MM.1S (cell line): ENCODE measurements at regions not wholly inside any gene's neighbourhood (a gene's known extent, or its start where the extent isn't known, plus 50 kb on each side); places are given as distances from the start of the nearest gene placed in this dataset.

Experiments
- DNase-seq: peaks from one replicate; pipeline ENCODE4 v3.0.0-alpha.2; 2015
- H2AFZ ChIP-seq: fragments of 300-600 bp; sonication (generic); 2 replicates; pipeline ENCODE4 v1.6.0; 2016; ENCODE audit warnings: antibody characterized with exemption, low read length
- H3F3A ChIP-seq: fragments of 300-600 bp; sonication (generic); 2 replicates; pipeline ENCODE4 v1.6.1; 2016; ENCODE audit warnings: mild to moderate bottlenecking, antibody characterized with exemption, low read length, moderate library complexity, mixed read lengths; ENCODE audit not compliant: insufficient read depth
- H3K27ac ChIP-seq: fragments of 300-600 bp; sonication (generic); 2 replicates; pipeline ENCODE4 v1.5.1; 2016; ENCODE audit warnings: mild to moderate bottlenecking, low read length
- H3K27me3 ChIP-seq: fragments of 300-600 bp; sonication (generic); replicated peaks from 2 replicates; pipeline ENCODE4 v1.6.0; 2016; ENCODE audit warnings: low read length; ENCODE audit not compliant: insufficient read depth
- H3K36me3 ChIP-seq: fragments of 300-600 bp; sonication (generic); replicated peaks from 2 replicates; pipeline ENCODE4 v1.6.1; 2016; ENCODE audit warnings: mild to moderate bottlenecking, low read length, mixed read lengths; ENCODE audit not compliant: insufficient read depth
- H3K4me1 ChIP-seq: fragments of 300-600 bp; sonication (generic); 2 replicates; pipeline ENCODE4 v1.6.1; 2016; ENCODE audit warnings: low read length, mixed read lengths
- H3K4me2 ChIP-seq: fragments of 300-600 bp; sonication (generic); 2 replicates; pipeline ENCODE4 v1.6.0; 2016; ENCODE audit warnings: low read depth, low read length
- H3K4me3 ChIP-seq: fragments of 300-600 bp; sonication (generic); 2 replicates; pipeline ENCODE4 v1.5.1; 2016; ENCODE audit warnings: low read length, mixed read lengths
- H3K79me2 ChIP-seq: fragments of 300-600 bp; sonication (generic); 2 replicates; pipeline ENCODE4 v1.6.1; 2016; ENCODE audit warnings: mixed run types, low read length, mixed read lengths
- H3K9ac ChIP-seq: fragments of 300-600 bp; sonication (generic); 2 replicates; pipeline ENCODE4 v1.6.1; 2016; ENCODE audit warnings: low read length, mixed read lengths
- H3K9me2 ChIP-seq: fragments of 300-600 bp; sonication (generic); replicated peaks from 2 replicates; pipeline ENCODE4 v1.6.1; 2016; ENCODE audit warnings: mild to moderate bottlenecking, low read length, mixed read lengths; ENCODE audit not compliant: insufficient read depth
- H3K9me3 ChIP-seq: fragments of 300-600 bp; sonication (generic); replicated peaks from 2 replicates; pipeline ENCODE4 v1.6.1; 2016; ENCODE audit warnings: mild to moderate bottlenecking, low read length, mixed read lengths; ENCODE audit not compliant: insufficient read depth
- H4K20me1 ChIP-seq: fragments of 300-600 bp; sonication (generic); 2 replicates; pipeline ENCODE4 v1.6.1; 2016; ENCODE audit warnings: mild to moderate bottlenecking, low read length, moderate library complexity, mixed read lengths; ENCODE audit not compliant: insufficient read depth
- EZH2 ChIP-seq: fragments of 300-600 bp; sonication (generic); optimal IDR thresholded peaks from 2 replicates; pipeline ENCODE3; 2017; ENCODE audit warnings: low read depth, mild to moderate bottlenecking, antibody characterized with exemption, low read length, mixed read lengths
- EZH2phosphoT487 ChIP-seq: fragments of 300-600 bp; sonication (generic); IDR thresholded peaks from 2 replicates; pipeline ENCODE4 v1.6.1; 2018; ENCODE audit warnings: antibody characterized with exemption, low read length
- TF ChIP-seq, protein P1 (sequence below): fragments of 300-600 bp; sonication (generic); IDR thresholded peaks from 2 replicates; pipeline ENCODE4 v1.5.1; 2016; ENCODE audit warnings: antibody characterized with exemption, low read length, mixed read lengths

DNA sequence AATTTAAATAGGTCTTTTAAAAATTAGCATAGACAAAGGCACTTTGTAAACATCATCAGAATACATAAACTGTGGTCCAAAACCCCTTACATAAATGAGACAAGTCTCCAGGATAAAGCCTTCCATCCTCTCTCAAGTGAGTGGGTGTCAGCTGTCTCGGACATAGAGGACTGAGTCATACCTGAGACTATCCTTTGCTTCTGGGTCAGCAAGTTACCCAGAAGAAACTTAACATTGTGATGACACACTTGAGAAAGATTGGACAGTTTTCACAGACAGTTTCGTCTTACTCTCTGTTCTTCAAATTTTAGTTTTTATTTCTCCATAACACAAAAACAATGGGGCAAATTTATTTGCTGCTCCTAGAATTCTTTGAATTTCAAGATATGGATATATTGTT is 838.0 kb downstream of the DHX35 start:
- H3F3A ChIP-seq, result no peaks in the 10 kb centered on the region
- no peaks in the 10 kb centered on the region for H4K20me1 ChIP-seq
- no peak overlapping the region for H3K9ac ChIP-seq
- H3K9me2 ChIP-seq, result no peaks in the 10 kb centered on the region
- no peaks in the 10 kb centered on the region for H3K4me1 ChIP-seq
- no peak overlapping the region for H3K27ac ChIP-seq
- H3K9me3 ChIP-seq, result no peaks in the 10 kb centered on the region
- no peaks in the 10 kb centered on the region for H3K36me3 ChIP-seq
- TF ChIP-seq EZH2 (no peak), EZH2phosphoT487 (no peak)
- TF ChIP-seq, protein P1, sequence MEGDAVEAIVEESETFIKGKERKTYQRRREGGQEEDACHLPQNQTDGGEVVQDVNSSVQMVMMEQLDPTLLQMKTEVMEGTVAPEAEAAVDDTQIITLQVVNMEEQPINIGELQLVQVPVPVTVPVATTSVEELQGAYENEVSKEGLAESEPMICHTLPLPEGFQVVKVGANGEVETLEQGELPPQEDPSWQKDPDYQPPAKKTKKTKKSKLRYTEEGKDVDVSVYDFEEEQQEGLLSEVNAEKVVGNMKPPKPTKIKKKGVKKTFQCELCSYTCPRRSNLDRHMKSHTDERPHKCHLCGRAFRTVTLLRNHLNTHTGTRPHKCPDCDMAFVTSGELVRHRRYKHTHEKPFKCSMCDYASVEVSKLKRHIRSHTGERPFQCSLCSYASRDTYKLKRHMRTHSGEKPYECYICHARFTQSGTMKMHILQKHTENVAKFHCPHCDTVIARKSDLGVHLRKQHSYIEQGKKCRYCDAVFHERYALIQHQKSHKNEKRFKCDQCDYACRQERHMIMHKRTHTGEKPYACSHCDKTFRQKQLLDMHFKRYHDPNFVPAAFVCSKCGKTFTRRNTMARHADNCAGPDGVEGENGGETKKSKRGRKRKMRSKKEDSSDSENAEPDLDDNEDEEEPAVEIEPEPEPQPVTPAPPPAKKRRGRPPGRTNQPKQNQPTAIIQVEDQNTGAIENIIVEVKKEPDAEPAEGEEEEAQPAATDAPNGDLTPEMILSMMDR, result no peak
- no peak overlapping the region for H3K4me2 ChIP-seq
- H2AFZ ChIP-seq, result no peak overlapping the region
- DNase-seq, result no peak
- H3K4me3 ChIP-seq, result no peak overlapping the region
- no peaks in the 10 kb centered on the region for H3K79me2 ChIP-seq
- H3K27me3 ChIP-seq, result no peaks in the 10 kb centered on the region

DNA sequence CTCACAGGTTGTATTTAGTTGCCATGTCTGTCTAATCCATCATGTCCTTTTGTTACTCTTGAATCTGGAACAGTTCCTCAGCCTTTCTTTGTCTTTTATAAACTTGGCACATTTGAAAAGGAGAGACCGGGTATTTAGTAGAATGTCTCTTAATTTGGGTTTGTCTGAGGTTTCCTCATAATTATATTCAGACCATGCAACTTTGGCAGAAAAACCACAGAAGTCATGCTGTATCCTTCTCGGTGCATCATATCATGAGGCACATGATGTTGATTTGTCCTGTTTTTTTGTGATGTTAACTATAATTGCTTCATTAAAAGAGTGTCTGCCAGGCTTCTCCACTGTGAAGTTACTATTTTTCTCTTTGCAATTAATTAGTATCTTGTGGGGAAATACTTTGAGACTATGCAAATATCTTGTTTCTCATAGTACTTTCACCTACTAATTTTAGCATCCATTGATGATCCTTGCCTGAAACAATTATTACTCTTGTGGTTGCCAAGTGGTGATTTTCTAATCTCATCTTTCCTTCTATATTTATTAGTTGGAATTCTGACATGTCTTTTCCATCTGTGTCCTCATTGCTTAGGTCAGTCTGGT is 837.3 kb downstream of the DHX35 start:
- Histone ChIP-seq H3K9ac (no peak overlapping the region), H3K4me1 (no peaks in the 10 kb centered on the region), H3K36me3 (no peaks in the 10 kb centered on the region), H3K79me2 (no peaks in the 10 kb centered on the region), H3K9me3 (no peaks in the 10 kb centered on the region), H3F3A (no peaks in the 10 kb centered on the region), H2AFZ (no peak overlapping the region), H3K27me3 (no peaks in the 10 kb centered on the region), H3K4me3 (no peak overlapping the region), H4K20me1 (no peaks in the 10 kb centered on the region), H3K4me2 (no peak overlapping the region), H3K9me2 (no peaks in the 10 kb centered on the region), H3K27ac (no peak overlapping the region)
- no peak for DNase-seq
- no peak for TF ChIP-seq EZH2phosphoT487
- TF ChIP-seq EZH2, result no peak
- TF ChIP-seq, protein P1, result no peak

DNA sequence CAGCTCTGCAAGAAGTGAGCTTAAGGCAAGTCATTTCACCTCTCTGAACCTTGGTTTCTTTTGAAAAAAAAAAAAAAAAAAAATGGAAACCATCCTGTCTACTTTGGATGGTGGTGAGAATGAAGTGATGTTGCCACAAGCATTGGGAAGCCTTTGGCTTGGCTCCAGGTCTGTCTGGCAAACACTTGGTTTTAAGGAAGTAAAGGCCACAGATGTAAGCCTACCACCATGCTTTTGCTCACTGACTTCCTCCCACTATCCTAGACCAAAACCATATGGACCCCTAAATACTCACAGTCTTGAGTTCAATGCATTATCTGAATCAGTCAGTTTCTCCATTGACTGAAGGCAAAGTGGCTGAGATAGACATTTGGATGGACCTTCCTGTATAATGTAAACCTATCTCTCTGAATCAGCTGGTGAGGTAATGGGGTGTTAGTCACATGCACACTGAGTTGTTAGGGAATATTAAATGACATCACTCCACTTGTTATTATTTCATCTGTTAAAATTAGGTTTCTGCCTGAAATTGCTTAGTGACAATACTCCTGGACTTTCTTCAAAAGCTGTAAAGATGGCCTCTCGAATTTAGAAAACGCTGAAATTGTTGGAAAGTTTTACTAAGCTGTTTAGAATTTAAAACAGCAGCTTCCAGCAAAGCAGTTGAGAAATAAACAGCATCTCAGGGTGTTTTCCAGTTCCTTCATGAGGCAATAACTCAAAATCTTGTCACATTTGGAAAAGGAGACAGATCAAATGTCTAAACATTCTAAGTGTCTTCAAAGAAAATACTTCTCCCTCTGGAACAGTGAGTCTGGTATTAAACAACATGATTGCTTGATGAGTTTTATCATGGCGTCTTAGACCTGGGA is 833.5 kb downstream of the DHX35 start:
- Histone ChIP-seq H3K9me2 (no peaks in the 10 kb centered on the region), H3K4me1 (no peaks in the 10 kb centered on the region), H4K20me1 (no peaks in the 10 kb centered on the region), H3K4me2 (no peak overlapping the region), H3K79me2 (no peaks in the 10 kb centered on the region), H3K27ac (no peak overlapping the region), H3K36me3 (no peaks in the 10 kb centered on the region), H2AFZ (no peak overlapping the region), H3K9ac (no peak overlapping the region), H3F3A (no peaks in the 10 kb centered on the region), H3K4me3 (no peak overlapping the region), H3K9me3 (no peaks in the 10 kb centered on the region), H3K27me3 (no peaks in the 10 kb centered on the region)
- TF ChIP-seq EZH2, result no peak
- TF ChIP-seq, protein P1, result no peak
- TF ChIP-seq EZH2phosphoT487, result no peak
- no peak for DNase-seq
